ENCODE measurements at regions not wholly inside any gene's neighbourhood (a gene's known extent, or its start where the extent isn't known, plus 50 kb on each side); places are given as distances from the start of the nearest gene placed in this dataset.

- no peaks in the 10 kb centered on the region for H3K36me3 Mint-ChIP-seq
- no peaks in the 10 kb centered on the region for H3K9me3 Mint-ChIP-seq
- no peaks in the 10 kb centered on the region for H3K4me1 Mint-ChIP-seq
- H3K27ac Mint-ChIP-seq, result no peak overlapping the region
- no peak overlapping the region for H3K4me3 Mint-ChIP-seq
- peaks cover 3% of the 10 kb centered on the region for H3K27me3 Mint-ChIP-seq
- POLR2A ChIA-PET, result no interaction called here
- ATAC-seq (ENCODE audit: low read depth) (no peak), DNase-seq (no peak)
Measured at GRCh38 chr5:35468811-35469210, 148.9 kb upstream of the SPEF2 start.

- no peak for DNase-seq
- Mint-ChIP-seq H3K27me3 (peaks cover 6% of the 10 kb centered on the region), H3K27ac (no peak overlapping the region), H3K36me3 (no peaks in the 10 kb centered on the region), H3K9me3 (no peaks in the 10 kb centered on the region), H3K4me1 (no peaks in the 10 kb centered on the region), H3K4me3 (no peak overlapping the region)
- ATAC-seq (ENCODE audit: low read depth), result no peak
- POLR2A ChIA-PET, result no interaction called here
Measured at GRCh38 chr5:35466746-35467145, 150.9 kb upstream of the SPEF2 start.

GRCh38 chr5:35464757-35465156 lies 152.9 kb upstream of the SPEF2 start:
- Mint-ChIP-seq H3K36me3 (no peaks in the 10 kb centered on the region), H3K4me3 (no peak overlapping the region), H3K4me1 (no peaks in the 10 kb centered on the region), H3K9me3 (no peaks in the 10 kb centered on the region), H3K27me3 (peaks cover 4% of the 10 kb centered on the region), H3K27ac (no peak overlapping the region)
- DNase-seq (no peak), ATAC-seq (ENCODE audit: low read depth) (no peak)
- POLR2A ChIA-PET, result interaction anchor here (0.5 kb wide), 1 partner anchor 9 kb away, joined by 3 read pairs; no protein-coding TSS in a partner anchor

GRCh38 chr5:35461530-35461929 lies 156.1 kb upstream of the SPEF2 start:
- no peak overlapping the region for H3K27ac Mint-ChIP-seq
- H3K4me3 Mint-ChIP-seq, result no peak overlapping the region
- no peaks in the 10 kb centered on the region for H3K4me1 Mint-ChIP-seq
- POLR2A ChIA-PET, result no interaction called here
- no peaks in the 10 kb centered on the region for H3K36me3 Mint-ChIP-seq
- H3K9me3 Mint-ChIP-seq, result peaks cover 1% of the 10 kb centered on the region
- no peak for ATAC-seq (ENCODE audit: low read depth)
- peaks cover 2% of the 10 kb centered on the region for H3K27me3 Mint-ChIP-seq
- DNase-seq, result no peak

GRCh38 chr5:35458824-35459207 lies 158.8 kb upstream of the SPEF2 start:
- ATAC-seq (ENCODE audit: low read depth), result no peak
- Mint-ChIP-seq H3K36me3 (no peaks in the 10 kb centered on the region), H3K4me1 (no peaks in the 10 kb centered on the region), H3K4me3 (no peak overlapping the region), H3K9me3 (peaks cover 1% of the 10 kb centered on the region), H3K27ac (no peak overlapping the region), H3K27me3 (peaks cover 2% of the 10 kb centered on the region)
- no peak for DNase-seq
- POLR2A ChIA-PET, result no interaction called here

GRCh38 chr5:35457912-35458823 lies 159.5 kb upstream of the SPEF2 start:
- peaks cover 1% of the 10 kb centered on the region for H3K9me3 Mint-ChIP-seq
- no peaks in the 10 kb centered on the region for H3K27me3 Mint-ChIP-seq
- H3K4me1 Mint-ChIP-seq, result no peaks in the 10 kb centered on the region
- POLR2A ChIA-PET, result no interaction called here
- no peak overlapping the region for H3K4me3 Mint-ChIP-seq
- DNase-seq (no peak), ATAC-seq (ENCODE audit: low read depth) (no peak)
- no peak overlapping the region for H3K27ac Mint-ChIP-seq
- H3K36me3 Mint-ChIP-seq, result no peaks in the 10 kb centered on the region

GRCh38 chr5:35456506-35456905 lies 161.2 kb upstream of the SPEF2 start:
- peaks cover 1% of the 10 kb centered on the region for H3K9me3 Mint-ChIP-seq
- no peak overlapping the region for H3K27ac Mint-ChIP-seq
- POLR2A ChIA-PET, result no interaction called here
- no peak for DNase-seq
- no peaks in the 10 kb centered on the region for H3K4me1 Mint-ChIP-seq
- H3K36me3 Mint-ChIP-seq, result no peaks in the 10 kb centered on the region
- H3K27me3 Mint-ChIP-seq, result no peaks in the 10 kb centered on the region
- H3K4me3 Mint-ChIP-seq, result no peak overlapping the region
- ATAC-seq (ENCODE audit: low read depth), result no peak

- H3K27ac Mint-ChIP-seq, result no peak overlapping the region
- POLR2A ChIA-PET, result no interaction called here
- DNase-seq, result no peak
- no peak overlapping the region for H3K4me3 Mint-ChIP-seq
- H3K9me3 Mint-ChIP-seq, result peaks cover 1% of the 10 kb centered on the region
- no peak for ATAC-seq (ENCODE audit: low read depth)
- peaks cover 2% of the 10 kb centered on the region for H3K27me3 Mint-ChIP-seq
- no peaks in the 10 kb centered on the region for H3K36me3 Mint-ChIP-seq
- H3K4me1 Mint-ChIP-seq, result no peaks in the 10 kb centered on the region
Measured at GRCh38 chr5:35454011-35454525, 163.6 kb upstream of the SPEF2 start.

GRCh38 chr5:35443803-35444595 lies 173.7 kb upstream of the SPEF2 start:
- Mint-ChIP-seq H3K4me3 (no peak overlapping the region), H3K27ac (no peak overlapping the region), H3K4me1 (no peaks in the 10 kb centered on the region), H3K36me3 (no peaks in the 10 kb centered on the region), H3K9me3 (no peaks in the 10 kb centered on the region), H3K27me3 (peaks cover 12% of the 10 kb centered on the region)
- no peak for DNase-seq
- no peak for ATAC-seq (ENCODE audit: low read depth)
- POLR2A ChIA-PET, result no interaction called here

GRCh38 chr5:35442885-35443639 lies 174.6 kb upstream of the SPEF2 start:
- no peak for DNase-seq
- peaks cover 4% of the 10 kb centered on the region for H3K4me1 Mint-ChIP-seq
- POLR2A ChIA-PET, result no interaction called here
- no peak overlapping the region for H3K4me3 Mint-ChIP-seq
- ATAC-seq (ENCODE audit: low read depth), result no peak
- H3K27me3 Mint-ChIP-seq, result peaks cover 7% of the 10 kb centered on the region
- no peaks in the 10 kb centered on the region for H3K36me3 Mint-ChIP-seq
- no peak overlapping the region for H3K27ac Mint-ChIP-seq
- no peaks in the 10 kb centered on the region for H3K9me3 Mint-ChIP-seq

GRCh38 chr5:35440409-35440808 lies 177.3 kb upstream of the SPEF2 start:
- peaks cover 4% of the 10 kb centered on the region for H3K27me3 Mint-ChIP-seq
- DNase-seq, result no peak
- H3K4me3 Mint-ChIP-seq, result no peak overlapping the region
- peaks cover 4% of the 10 kb centered on the region for H3K4me1 Mint-ChIP-seq
- H3K27ac Mint-ChIP-seq, result no peak overlapping the region
- ATAC-seq (ENCODE audit: low read depth), result no peak
- no peaks in the 10 kb centered on the region for H3K36me3 Mint-ChIP-seq
- POLR2A ChIA-PET, result no interaction called here
- no peaks in the 10 kb centered on the region for H3K9me3 Mint-ChIP-seq

GRCh38 chr5:35438786-35439185 lies 178.9 kb upstream of the SPEF2 start:
- DNase-seq (no peak), ATAC-seq (ENCODE audit: low read depth) (no peak)
- no peaks in the 10 kb centered on the region for H3K9me3 Mint-ChIP-seq
- peaks cover 17% of the 10 kb centered on the region for H3K27me3 Mint-ChIP-seq
- H3K36me3 Mint-ChIP-seq, result no peaks in the 10 kb centered on the region
- POLR2A ChIA-PET, result no interaction called here
- H3K4me1 Mint-ChIP-seq, result peaks cover 4% of the 10 kb centered on the region
- no peak overlapping the region for H3K27ac Mint-ChIP-seq
- no peak overlapping the region for H3K4me3 Mint-ChIP-seq

- POLR2A ChIA-PET, result no interaction called here
- ATAC-seq (ENCODE audit: low read depth), result no peak
- H3K27ac Mint-ChIP-seq, result no peak overlapping the region
- no peaks in the 10 kb centered on the region for H3K36me3 Mint-ChIP-seq
- peaks cover 4% of the 10 kb centered on the region for H3K4me1 Mint-ChIP-seq
- peaks cover 17% of the 10 kb centered on the region for H3K27me3 Mint-ChIP-seq
- no peak for DNase-seq
- H3K9me3 Mint-ChIP-seq, result no peaks in the 10 kb centered on the region
- H3K4me3 Mint-ChIP-seq, result no peak overlapping the region
Measured at GRCh38 chr5:35438288-35438687, 179.4 kb upstream of the SPEF2 start.
